NCI-H2196 (cell line): ENCODE measurements at regions not wholly inside any gene's neighbourhood (a gene's known extent, or its start where the extent isn't known, plus 50 kb on each side); places are given as distances from the start of the nearest gene placed in this dataset.
A peak's percentile ranks its signal among the peaks of the same experiment; 100 is the strongest.
"Not testable (repeated sequence)": the region's sequence is repeated elsewhere in the genome, so short reads cannot be mapped to it uniquely, and the experiment has no call there.

ENCODE experiments used
- DNase-seq: peaks from one replicate; lab custom pipeline; 2025; ENCODE audit not compliant: unreplicated experiment; lab: John Stamatoyannopoulos, UW

- not testable (repeated sequence) for DNase-seq
Observed at GRCh38 chr4:3926271-3926670, 160.1 kb downstream of the ADRA2C start.

- DNase-seq = not testable (repeated sequence)
Observed at GRCh38 chr4:3926969-3927755, 161.0 kb downstream of the ADRA2C start.

DNA sequence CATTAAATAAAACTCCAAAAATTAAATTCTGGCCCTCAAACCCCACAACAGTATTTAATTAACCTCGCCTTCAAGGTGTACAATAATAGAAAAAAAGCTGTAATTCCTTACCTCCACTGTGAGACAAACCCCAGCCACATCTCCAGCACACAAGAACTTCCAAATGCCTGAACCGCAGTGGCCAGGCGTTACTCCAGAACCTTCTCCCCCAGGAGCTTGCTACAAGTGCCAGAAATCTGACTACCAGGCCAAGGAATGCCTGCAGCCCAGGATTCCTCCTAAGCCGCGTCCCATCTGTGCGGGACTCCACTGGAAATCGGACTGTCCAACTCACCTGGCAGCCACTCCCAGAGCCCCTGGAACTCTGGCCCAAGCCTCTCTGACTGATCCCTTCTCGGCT lies 163.2 kb downstream of the ADRA2C start:
- DNase-seq = not testable (repeated sequence)

DNA sequence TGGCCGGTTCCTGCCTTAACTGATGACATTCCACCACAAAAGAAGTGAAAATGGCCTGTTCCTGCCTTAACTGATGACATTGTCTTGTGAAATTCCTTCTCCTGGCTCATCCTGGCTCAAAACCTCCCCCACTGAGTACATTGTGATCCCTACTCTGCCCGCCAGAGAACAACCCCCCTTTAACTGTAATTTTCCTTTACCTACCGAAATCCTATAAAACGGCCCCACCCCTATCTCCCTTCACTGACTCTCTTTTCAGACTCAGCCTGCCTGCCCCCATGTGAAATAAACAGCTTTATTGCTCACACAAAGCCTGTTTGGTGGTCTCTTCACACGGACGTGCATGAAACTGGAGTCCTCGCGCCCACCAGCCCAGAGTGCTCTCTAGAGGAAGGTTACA lies 166.5 kb downstream of the ADRA2C start:
- not testable (repeated sequence) for DNase-seq

DNA sequence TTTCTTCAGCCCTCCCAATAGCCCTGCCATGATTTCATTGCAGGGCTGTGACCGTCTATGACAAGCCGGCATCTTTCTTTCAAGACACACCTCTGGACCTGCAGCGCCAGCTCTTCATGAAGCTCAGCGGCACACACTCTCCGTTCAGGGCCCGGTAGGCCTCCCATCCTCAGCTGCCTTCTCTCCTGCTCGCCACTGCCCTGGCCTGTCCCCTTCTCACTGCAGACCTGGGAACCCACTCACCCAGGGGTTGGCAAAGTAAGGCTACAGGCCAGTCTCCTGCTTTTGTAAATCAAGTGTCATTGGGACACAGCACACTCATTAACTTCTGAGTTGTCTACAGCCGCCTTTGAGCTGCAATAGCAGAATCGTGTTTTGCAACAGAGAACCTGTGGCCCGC lies 169.2 kb downstream of the ADRA2C start:
- DNase-seq = not testable (repeated sequence)

DNA sequence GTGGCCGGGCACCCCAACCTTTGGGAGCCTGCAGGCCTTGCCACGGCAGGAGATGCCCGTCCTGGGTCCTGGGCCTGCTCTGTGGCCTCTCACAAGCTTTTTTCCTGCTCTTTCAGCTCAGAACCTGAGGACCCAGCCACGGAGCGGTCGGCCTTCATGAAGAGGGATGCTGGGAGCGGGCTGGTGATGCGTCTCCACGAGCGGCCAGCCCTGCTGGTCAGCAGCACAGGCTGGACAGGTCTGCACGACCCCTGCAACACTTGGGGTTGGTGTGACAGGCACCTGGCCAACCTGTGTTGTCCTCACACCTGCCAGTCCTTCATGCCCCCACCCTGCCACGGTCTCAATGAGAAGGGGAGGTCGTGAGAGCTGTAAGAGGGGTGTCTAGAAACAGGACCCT lies 170.0 kb downstream of the ADRA2C start:
- DNase-seq = no peak

- not testable (repeated sequence) for DNase-seq
Observed at GRCh38 chr4:3937849-3938562, 171.8 kb downstream of the ADRA2C start.

GRCh38 chr4:3938676-3939075 lies 172.5 kb downstream of the ADRA2C start:
- peak; percentile 16 for DNase-seq

- not testable (repeated sequence) for DNase-seq
Observed at GRCh38 chr4:3939954-3940591, 173.9 kb downstream of the ADRA2C start.

DNA sequence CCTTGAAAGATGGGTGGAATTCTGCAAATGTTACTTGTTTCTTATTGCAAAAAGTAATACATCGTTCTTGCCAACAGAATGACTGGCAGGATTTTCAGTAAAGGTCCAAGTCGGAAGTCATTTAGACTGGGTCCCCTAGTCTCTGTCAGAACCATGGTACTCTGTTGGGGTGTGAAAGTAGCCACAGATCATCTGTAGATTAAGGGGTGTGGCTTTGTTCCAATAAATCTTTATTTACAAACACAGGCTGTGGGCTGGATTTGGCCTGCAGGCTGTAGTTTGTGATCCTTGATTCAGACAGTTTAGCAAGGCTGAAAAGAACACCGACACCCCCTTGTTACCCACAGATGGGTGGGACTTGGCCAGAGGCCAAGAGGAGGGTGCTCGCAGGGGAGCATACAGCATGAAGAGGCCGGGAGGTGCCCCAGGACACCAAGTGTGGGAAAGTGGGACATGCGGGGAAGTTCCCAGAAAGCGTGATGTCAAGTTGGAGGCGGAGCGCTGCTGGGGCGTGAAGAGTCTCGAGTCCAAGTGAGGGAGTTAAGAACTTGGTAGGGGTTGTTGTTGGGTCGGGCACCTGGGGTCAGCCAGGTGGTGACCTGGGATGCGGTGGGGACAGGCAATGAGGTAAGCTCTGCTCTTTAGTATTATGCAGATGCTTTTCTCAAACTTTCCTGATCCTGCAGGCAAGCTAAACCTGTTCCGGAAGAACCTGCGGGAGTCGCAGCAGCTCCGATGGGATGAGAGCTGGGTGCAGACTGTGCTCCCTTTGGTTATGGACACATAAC lies 175.7 kb downstream of the ADRA2C start:
- DNase-seq = not testable (repeated sequence)

DNA sequence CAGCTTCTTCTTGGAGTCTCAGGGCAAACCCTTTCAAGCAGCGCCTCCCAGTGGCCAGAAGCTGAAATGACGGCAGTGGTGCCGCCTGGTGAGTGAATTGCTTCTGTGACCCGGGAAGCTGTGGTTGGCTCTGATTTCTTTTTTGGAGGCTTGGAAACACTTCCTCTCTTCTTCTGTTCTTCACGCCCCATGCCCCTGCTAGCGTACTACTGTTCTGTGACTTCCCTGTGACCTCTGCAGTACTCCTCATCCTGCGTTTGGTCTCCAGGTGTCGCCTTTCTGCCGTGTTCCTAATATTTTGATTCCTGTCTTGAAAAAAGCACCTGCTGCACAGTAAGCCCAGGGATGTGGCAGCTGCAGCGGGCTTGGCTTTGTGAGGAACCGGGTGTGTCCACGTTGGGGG lies 176.4 kb downstream of the ADRA2C start:
- DNase-seq = peak; percentile 54

DNA sequence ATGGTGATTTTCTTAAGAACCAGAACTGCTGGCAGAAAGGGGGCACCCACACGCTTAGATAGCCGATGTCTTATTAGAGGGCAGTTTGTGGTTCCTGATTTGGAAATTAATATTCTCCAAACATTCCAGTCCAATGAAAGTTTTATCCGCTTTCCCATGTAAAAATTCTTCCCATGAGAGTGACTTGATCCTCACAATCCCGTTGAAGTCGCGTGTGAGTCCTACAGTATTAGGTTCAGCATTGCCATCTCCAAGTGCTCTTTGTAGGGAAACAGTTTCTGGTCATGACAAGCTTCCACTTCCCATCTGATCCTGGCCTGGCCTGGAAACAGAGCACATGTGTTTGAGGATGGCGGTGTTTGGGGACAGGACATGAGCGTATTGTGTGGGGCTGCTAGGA lies 176.9 kb downstream of the ADRA2C start:
- DNase-seq = not testable (repeated sequence)

- DNase-seq = no peak
Observed at GRCh38 chr4:3945511-3946290, 179.5 kb downstream of the ADRA2C start.

GRCh38 chr4:3946553-3946952 lies 180.4 kb downstream of the ADRA2C start:
- not testable (repeated sequence) for DNase-seq

DNA sequence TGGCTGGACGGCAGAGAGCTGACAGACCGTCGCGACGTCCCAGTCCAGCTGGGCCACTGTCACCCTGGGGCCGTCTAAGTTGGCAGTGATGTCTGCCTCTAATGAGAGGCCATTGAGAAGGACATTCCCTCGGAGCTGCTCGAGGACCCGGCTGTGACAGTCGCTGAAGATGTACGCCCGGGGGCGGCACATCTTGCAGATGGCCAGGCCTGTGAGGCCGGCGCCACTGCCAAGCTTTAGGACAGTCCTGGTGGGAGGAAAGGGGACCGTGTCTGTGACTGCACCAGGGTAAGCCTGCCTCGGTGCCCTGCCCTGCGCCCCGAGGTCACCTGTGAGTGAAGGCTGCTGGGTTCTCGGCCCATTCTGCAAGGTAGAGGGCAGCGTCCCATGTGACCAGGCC lies 181.6 kb downstream of the ADRA2C start:
- DNase-seq = not testable (repeated sequence)

GRCh38 chr4:3948210-3948609 lies 182.0 kb downstream of the ADRA2C start:
- not testable (repeated sequence) for DNase-seq

DNA sequence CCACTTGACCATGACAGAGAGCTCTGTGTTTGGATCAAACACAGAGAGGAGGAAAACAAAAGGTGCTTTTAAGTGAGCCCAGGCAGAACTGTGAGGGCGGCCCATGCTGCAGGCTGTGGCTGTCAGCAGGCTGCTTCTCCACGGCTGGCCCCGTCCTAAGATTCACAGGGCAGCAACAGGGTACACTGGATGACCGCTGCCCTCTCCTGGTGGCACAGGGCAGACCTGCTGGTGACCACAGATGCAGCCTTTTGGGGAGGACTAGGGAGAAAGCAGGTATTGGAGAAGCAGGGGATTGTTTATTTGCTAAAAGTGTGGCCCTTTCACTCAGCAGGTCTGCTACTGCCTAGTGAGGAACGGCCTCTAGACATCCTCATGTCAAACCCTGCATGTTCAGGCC lies 183.7 kb downstream of the ADRA2C start:
- DNase-seq = peak; percentile 53

DNA sequence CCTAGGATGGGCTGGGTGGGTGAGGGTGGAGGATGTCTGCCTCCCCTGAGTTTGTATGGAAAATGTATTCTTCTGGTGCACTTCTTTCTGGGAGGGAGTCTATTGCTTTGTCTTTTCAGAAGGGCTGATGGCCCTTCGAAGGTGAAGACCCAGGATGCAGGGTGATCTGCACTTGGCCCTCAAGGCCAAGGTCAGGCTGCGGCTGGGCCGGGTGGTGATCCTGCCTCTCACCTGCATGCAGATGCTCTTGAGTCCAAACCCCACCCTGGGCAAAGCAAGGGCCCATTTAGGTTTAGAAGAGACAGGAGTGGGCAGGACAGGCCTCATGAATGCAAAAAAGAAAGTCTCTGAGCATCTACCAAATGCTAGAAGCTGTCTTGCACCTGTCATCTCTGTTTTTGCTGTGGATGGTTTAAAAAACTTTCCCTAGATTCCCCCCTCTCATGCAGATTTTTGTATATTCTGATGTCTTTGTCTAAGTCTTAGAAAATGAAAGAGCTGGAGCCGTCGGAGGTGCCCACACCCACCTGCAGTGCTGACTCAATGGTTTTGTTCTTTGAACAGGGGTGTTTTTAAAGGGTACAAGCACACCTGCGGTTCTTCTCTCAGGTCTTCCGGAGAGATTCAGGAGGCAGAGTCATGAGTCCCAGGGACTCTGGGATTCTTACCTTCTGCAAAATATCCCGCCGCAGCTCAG lies 186.4 kb downstream of the ADRA2C start:
- DNase-seq = not testable (repeated sequence)

DNA sequence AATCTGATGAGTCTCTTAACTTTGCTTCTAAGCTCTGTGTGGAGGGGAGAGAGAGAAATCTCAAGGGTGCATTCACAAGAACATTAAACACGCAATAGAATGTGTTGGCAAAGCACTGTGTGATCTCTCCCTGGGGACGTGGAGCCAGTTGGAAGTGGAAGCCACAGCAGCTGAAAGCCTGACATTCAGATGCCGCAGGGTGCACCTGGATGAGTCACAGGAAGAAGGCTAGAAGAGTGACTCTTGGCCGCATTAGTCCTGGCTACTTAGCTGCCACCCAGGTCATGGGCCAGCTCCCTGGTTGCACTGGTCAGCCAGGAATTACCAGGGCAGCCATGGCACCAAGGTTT lies 186.9 kb downstream of the ADRA2C start:
- not testable (repeated sequence) for DNase-seq
